Hypothalamus (tissue), 51 donors: ENCODE measurements at regions not wholly inside any gene's neighbourhood (a gene's known extent, or its start where the extent isn't known, plus 50 kb on each side); places are given as distances from the start of the nearest gene placed in this dataset.
"Not testable (repeated sequence)": the region's sequence is repeated elsewhere in the genome, so short reads cannot be mapped to it uniquely, and the experiment has no call there.

Source experiments
- DNase-seq, 51 donors: peaks; one replicate each; lab custom pipeline; 2025; lab: John Stamatoyannopoulos, UW

DNA sequence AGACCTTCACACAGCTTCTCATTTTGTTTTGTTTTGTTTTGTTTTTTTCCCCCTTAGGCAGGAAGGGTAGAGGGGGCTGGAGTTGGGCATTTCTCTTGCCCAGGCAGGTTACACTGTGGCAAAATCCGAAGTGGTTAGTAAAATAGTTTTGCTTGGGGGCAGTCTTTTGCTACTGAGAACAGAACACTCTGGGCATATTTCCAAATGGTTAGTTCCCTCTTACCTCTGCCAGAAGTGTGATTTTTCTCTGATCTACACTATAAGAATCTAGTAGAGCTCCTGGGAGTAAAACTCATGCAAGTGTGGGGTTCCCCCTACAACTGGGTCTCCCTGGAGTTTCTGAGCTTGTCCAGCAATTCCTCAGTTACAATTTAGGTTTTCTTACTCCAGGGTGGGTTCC is 61.7 kb downstream of the NPS start:
- no peak for DNase-seq

DNA sequence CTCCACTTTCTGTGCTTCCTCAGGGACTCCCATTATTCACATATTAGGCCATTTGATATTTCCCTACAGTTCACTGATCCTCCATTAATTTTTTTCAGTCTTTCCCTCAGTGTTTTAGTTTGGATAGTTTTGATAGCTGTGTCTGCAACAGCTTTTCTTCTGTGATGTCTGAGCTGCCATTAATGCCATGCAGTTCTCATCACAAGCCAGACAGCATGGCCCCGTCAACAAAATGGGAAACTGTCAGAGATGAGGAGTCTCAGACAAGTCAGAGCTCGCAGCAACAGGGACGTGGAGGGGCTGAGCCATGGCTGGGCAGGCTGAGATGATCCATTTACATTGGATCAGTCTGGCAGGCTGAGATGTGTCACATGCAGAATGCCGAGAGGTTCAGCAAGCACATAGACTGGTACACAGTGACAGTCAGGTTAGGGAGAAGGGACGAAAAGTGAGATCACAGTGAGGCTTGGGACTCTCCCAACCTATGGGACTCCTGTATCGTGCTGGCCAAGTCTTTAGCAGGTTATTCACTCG is 65.4 kb downstream of the NPS start:
- DNase-seq, result no peak

DNA sequence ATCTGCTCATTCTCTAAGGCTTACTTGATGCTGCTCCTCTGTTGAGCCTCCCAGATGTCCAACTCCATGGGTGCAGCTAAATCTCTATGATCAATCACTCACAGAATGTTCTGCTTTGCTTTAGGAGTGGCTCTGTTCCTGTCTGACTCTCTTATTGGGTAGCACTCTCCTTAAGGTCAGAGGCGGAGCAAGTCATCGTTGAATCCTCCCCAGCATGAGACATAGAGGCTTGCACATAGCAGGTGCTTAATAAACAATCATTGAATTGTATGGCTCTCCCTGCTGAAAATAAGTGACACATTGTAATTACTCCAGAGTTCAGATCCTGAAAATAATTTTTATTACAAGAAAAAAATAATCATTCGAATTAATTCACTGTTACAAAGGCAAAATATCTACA is 69.7 kb downstream of the NPS start:
- DNase-seq, result peak in 4 of 51 donors; percentile 7 to 62 (median 16)

DNA sequence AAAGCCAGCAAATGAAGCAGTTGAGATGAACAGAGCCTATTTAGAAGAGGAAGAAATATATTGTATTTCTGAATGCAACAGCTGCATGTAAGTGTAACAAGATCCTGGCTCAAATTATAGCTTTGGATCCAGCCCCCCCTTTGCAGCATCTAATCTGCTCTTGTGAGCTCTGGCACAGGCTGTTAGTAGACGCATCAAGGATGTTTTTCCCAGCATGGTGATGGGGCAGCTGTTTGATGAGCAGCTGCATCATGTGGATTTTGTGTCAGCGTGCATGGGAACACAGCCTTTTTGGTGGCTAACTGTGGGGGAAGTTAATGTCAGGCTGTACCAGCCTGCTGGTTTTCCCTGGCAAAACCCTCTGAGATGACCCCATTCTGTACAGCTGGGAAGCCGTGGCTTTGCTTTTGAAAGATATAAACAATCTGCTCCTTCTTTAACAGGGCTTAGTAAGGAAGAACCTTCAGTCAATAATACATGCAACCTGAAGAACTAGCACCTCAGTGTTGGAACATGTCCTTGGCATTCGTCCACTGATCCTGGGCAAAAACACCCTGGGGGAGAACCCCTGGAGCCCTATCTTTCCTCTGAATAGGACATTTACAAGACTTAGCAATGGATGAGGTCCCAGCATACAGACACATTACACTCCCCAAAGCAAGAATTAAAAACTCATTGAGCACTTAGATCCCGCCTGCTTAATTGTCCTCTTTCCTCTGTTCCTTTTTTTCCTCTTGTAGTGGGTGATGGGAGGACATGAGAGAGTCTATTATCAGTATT is 70.6 kb downstream of the NPS start:
- peak in 47 of 51 donors; percentile 7 to 94 (median 71) for DNase-seq

DNA sequence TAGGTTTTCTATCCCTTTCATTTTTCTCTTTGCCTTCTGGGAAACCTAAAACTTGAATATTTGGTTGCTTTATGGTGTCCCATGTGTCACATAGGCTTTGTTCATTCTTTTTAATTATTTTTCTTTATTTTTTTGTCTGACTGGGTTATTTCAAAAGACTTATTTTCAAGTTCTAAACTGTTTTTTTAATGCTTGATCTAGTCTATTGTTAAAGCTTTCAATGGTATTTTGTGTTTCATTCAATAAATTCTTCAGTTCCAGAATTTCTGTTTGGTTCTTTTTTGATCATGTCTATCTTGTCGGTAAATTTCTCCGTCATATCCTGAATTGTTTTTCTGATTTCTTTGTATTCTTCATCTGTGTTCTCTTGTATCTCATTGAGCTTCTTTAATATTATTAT is 86.8 kb downstream of the NPS start:
- DNase-seq, result no peak

DNA sequence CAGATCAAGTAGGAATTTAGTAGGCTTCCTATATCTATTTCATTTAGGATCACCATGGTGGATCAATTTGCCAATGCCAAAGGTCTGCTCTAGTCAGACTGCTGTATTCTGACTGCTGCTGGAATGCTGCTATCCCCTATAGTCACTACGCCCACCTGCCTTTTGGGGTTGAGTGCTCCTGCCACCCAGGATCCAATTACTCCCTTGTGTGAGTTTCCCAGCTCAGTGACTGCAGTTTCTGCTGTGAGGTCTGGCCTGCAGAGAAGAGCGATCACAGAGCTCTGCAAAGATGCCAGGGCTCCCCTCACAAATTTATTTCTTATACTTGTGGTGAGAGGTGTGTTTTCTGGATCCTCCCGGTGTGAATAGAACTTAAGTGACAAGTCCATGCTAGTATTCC is 88.1 kb upstream of the FOXI2 start:
- DNase-seq, result no peak

DNA sequence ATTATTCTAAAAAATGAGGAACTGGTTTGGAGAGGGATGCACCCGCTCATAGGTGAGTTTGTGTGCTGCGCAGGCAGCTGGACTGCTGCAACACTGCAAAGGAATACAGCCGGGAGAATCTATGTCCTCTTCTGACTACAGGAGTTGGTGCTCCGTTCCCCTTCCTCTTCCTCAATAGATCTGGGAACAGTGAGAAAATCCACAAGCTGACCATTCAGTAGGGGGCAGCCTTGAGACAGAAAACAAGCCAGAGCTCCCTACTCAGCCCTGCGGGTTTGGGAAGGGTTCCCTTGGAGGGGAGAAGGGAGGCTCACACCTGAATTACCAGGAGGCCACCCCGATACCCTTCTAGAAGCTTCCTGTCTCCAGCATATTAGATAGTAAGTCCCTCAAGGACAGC is 87.3 kb upstream of the FOXI2 start:
- DNase-seq, result no peak

DNA sequence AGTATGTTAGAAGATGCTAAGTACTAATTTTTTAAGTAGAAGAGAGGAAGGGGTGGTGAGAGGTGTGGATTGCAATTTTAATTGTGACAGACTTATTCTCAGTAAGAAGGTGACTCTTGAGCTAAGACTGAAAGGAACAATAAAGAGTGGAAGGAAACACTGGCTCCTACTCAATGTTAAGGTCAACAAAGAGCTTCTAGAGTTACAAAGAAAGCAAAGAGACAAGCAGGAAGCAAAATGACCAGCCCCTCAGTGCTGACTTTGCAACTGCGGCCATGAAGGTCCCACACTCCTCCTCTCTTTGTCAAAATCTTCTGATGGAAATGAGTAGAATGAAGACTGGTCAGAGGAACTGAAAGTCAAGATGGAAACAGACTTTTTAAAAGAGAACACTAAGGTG is 79.9 kb upstream of the FOXI2 start:
- no peak for DNase-seq

DNA sequence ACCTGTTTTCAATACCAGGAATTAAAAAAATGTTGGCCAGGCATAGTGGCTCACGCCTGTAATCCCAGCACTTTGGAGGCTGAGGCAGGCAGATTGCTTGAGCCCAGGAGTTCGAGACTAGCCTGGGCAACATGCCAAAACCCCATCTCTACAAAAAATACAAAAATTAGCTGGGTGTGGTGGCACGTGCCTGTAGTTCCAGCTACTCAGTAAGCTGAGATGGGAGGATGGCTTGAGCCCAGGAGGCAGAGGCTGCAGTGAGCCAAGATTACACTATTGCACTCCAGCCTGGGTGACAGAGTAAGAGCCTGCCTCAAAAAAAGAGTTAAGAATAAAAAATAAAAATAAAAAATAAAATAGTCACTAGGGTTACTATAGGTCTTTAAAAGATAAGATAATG is 60.6 kb upstream of the FOXI2 start:
- DNase-seq, result not testable (repeated sequence)

DNA sequence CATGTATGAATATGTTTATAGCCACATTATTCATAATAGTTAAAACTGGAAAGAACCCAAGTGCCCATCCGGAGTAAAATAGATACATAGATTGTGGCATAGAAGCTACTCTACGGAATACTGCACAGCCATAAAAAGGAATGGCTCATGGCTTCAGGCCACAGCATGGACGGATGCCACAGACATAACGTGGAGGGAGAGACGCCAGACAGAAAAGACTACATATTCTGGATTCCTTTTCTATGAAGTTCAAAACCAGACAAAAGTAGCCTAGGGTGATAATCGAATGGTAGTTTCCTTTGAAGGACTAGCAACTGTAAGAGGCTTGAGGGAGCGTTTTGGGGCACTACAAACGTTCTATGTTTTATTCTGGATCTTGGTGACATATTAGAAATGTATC is 58.9 kb upstream of the FOXI2 start:
- no peak for DNase-seq

DNA sequence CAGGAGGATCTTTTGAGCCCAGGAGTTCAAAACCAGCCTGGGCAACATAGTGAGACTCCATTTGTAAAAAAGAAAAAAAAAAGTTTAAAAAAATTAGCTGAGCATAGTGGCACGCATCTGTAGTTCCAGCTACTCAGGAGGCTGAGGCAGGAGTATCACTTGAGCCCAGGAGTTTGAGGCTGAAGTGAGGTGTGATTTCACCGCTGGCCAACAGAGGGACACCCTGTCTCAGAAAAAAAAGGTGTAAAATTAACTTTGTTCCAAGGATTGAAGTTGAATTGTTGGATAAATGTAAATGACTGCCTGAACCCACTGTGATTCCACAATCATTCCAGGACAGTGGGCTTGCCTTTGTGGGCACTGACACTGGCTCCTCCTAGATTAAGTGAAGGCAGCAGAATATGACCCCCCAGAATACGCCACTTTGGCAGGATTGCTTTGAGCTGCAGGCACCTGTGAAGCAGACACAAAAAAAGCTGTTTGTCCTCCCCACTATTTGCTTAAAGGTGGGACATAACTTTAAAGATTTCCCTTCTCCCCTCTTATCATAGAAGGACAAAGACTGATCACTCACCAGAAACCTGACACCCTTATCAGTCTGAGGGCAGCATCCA is 57.2 kb upstream of the FOXI2 start:
- no peak for DNase-seq
